HG02763 (cell line): ENCODE measurements at regions not wholly inside any gene's neighbourhood (a gene's known extent, or its start where the extent isn't known, plus 50 kb on each side); places are given as distances from the start of the nearest gene placed in this dataset.
"Not testable (repeated sequence)": the region's sequence is repeated elsewhere in the genome, so short reads cannot be mapped to it uniquely, and the experiment has no call there.

Experiments used
- ATAC-seq: cut with Tn5 transposase; IDR thresholded peaks from one replicate; pipeline ENCODE4 v1.9.1; 2021; ENCODE audit warnings: mild to moderate bottlenecking, moderate library complexity; ENCODE audit not compliant: unreplicated experiment

- ATAC-seq = no peak
These were observed 140.5 kb downstream of the TFAP2B start for GRCh38 chr6:50959081-50959641.

- ATAC-seq = no peak
These were observed 142.9 kb downstream of the TFAP2B start for GRCh38 chr6:50961611-50962010.

GRCh38 chr6:50962213-50962759 is 143.6 kb downstream of the TFAP2B start:
- ATAC-seq = no peak

GRCh38 chr6:50963952-50964351 is 145.3 kb downstream of the TFAP2B start:
- ATAC-seq = no peak

- ATAC-seq = no peak
These were observed 146.8 kb downstream of the TFAP2B start for GRCh38 chr6:50965495-50965894.

GRCh38 chr6:50966532-50966931 is 147.9 kb downstream of the TFAP2B start:
- ATAC-seq = peak; percentile 86

- no peak for ATAC-seq
These were observed 148.3 kb downstream of the TFAP2B start for GRCh38 chr6:50966986-50967385.

GRCh38 chr6:50968246-50968645 is 149.6 kb downstream of the TFAP2B start:
- not testable (repeated sequence) for ATAC-seq

- ATAC-seq = no peak
These were observed 152.2 kb downstream of the TFAP2B start for GRCh38 chr6:50970908-50971307.

GRCh38 chr6:50973464-50973863 is 154.8 kb downstream of the TFAP2B start:
- ATAC-seq = no peak

GRCh38 chr6:50974319-50974718 is 155.6 kb downstream of the TFAP2B start:
- ATAC-seq = no peak

- ATAC-seq = no peak
These were observed 156.5 kb downstream of the TFAP2B start for GRCh38 chr6:50975216-50975615.

- no peak for ATAC-seq
These were observed 158.2 kb downstream of the TFAP2B start for GRCh38 chr6:50976907-50977306.

- ATAC-seq = no peak
These were observed 159.1 kb downstream of the TFAP2B start for GRCh38 chr6:50977796-50978195.

- no peak for ATAC-seq
These were observed 159.9 kb downstream of the TFAP2B start for GRCh38 chr6:50978380-50979170.

GRCh38 chr6:50979171-50979525 is 160.5 kb downstream of the TFAP2B start:
- ATAC-seq = no peak

- ATAC-seq = no peak
These were observed 165.5 kb downstream of the TFAP2B start for GRCh38 chr6:50984135-50984534.

GRCh38 chr6:50986319-50986718 is 167.6 kb downstream of the TFAP2B start:
- no peak for ATAC-seq

GRCh38 chr6:50989123-50989522 is 170.5 kb downstream of the TFAP2B start:
- ATAC-seq = no peak

- ATAC-seq = no peak
These were observed 172.2 kb downstream of the TFAP2B start for GRCh38 chr6:50990750-50991446.

- no peak for ATAC-seq
These were observed 173.6 kb downstream of the TFAP2B start for GRCh38 chr6:50992232-50992631.
